ENCODE measurements at regions not wholly inside any gene's neighbourhood (a gene's known extent, or its start where the extent isn't known, plus 50 kb on each side); places are given as distances from the start of the nearest gene placed in this dataset.

DNA sequence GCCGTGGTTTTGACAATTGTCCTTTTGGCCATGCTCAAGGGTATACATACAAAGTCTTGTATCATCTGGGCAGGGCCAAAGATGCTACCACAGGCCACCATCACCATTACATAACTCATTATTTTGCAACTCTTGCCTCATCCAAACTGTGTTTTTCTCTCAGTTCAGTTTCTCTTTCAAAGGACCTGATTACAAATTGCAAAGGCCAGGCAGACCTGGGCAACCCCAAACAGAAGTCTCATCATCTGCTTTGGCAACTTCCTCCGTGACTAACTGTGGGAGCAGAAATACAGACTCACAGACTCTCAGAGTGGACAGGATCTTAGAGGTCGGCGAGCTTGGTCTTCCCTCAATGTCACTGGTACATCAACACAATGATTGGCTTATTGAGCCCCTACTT lies 117.8 kb upstream of the NEDD9 start:
- DNase-seq (no peak), ATAC-seq (peak in 1 of 2 donors; percentile 33)
- intact Hi-C loops (cut with DNase I) = loop anchor here in 1 of 2 donors (10.0 kb wide), 1 partner anchor 125 kb away; no protein-coding TSS in a partner anchor

DNA sequence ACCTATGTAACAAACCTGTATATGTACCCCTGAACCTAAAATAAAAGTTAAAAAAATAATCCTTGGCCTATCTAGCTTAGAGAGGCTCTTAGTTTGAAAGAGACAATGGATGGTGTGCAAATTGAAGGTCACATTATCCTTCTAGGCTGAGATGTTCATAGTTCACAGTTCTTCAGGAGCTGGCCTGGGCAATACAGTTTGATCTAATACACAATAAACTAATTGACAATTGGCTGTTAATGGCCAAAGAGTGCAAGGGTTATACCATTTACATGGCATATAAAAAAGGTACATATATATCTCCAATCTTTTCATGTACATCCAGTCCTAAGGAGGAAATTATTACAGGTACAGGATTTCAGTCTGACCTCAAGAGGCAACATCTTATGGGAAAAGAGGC lies 117.4 kb upstream of the NEDD9 start:
- DNase-seq (no peak), ATAC-seq (no peak)
- intact Hi-C loops (cut with DNase I) = loop anchor here in 1 of 2 donors (10.0 kb wide), 1 partner anchor 125 kb away; no protein-coding TSS in a partner anchor

DNA sequence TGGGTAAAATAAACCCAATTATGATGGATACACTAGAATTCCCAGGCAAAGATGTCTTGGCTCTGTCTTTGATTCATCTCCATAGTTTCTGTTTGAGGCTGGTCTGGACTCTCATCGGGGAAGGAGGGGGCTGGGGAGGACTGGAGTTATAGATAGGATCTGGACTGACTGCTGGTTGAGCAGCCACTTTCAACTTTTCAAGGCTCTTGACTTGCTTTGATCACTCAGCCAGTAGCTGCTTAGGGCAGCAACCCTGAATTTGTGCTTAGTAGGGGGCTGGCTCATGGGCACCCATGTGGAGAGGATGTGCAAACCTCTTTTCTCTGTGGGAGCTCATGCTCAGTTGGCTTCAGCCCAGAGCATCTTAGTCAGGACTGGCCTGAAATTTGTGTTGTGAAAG lies 114.0 kb upstream of the NEDD9 start:
- intact Hi-C loops (cut with DNase I) = no loop called here
- ATAC-seq (no peak), DNase-seq (no peak)

DNA sequence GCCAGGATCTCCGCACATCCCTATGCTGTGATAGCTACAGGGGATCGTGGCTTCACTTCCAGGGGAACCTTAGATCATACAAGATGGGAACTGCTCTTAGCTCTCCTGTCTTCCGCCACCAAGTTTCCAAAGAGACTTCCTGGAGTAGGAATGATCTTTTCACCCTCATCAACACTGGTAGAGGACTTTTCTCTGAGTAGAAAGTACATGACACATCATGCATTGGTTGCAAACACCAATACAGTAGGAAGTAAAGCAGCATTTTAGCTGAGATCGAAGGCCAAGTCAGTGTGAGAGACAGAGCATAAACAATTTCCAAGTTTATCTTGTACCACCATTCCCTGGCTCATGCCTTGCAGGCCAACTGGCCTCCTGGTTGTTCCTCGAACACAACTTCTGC lies 113.1 kb upstream of the NEDD9 start:
- DNase-seq (no peak), ATAC-seq (no peak)
- intact Hi-C loops (cut with DNase I) = no loop called here

DNA sequence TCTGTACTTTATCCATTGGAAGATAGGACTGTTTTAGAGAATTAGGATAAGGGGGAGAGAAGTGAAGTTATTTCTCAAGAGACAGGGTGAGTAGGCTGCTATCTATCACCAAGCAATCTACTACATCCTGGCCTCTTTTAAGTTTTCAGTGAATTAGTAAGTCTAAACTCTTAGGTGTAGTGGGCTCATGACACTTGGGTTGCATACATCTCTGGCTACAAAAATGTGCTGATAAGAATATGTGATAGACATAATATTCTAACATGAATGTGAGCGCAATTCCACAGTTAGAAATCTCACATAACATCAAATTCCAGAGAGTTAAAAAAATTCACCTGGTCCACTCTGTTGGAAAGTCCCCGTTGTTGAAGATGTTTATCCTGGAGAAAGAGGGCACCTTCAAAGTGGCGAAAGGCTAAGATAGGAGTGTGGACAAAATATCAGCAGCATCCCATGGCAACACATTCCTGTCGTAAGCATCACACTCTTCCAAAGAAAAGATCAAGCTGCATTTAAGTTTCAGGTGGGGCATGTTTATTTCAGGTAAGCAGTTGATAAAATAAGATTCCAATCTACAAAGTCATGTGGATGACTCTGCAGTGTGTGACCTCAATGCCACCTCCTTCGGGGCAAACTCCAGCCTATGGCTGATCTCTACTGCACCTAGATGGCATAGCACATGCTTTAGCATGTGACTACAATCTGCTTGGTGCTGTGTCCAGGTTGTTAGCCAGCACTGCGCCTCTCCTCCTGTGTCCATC lies 111.7 kb upstream of the NEDD9 start:
- no peak for DNase-seq
- ATAC-seq = peak in 1 of 2 donors; percentile 63
- intact Hi-C loops (cut with DNase I) = no loop called here

DNA sequence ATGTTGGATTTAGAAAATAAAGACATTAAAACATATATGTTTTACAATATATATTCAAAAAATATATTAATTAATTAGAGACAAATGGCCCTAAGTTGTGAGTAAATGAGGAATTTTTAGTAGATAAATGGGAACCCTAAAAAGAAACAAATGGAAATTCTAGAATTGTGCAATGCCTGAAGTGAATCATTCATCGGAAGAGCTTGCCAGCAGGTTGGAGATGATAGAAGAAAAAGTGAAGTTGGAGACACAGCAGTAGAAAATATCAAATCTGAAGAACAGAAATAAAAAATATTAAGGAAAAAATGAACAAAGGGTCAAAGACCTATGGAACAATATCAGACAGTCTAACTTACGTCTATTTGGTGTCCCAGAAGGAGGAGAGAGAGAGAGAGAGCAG lies 109.4 kb upstream of the NEDD9 start:
- DNase-seq (no peak), ATAC-seq (peak in 1 of 2 donors; percentile 58)
- intact Hi-C loops (cut with DNase I) = no loop called here

DNA sequence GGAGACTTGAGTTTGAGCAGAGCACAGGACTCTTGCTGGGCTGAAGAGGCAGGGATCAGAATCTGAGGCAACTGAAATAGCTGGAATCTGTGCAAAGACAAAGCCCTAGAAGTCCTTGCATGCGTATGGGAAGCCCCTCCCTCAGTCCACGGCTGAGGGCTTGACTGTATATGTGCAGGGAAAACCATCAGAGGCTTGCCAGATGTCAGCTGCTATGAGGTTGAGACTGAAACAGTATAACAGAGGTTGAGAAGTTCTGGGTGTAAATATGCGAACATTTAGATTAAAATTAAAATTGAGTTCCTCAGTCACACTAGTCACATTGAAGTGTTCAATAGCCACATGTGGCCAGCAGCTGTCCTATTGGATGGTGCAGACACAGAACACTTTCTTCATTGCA lies 108.8 kb upstream of the NEDD9 start:
- intact Hi-C loops (cut with DNase I) = no loop called here
- ATAC-seq = no peak
- DNase-seq = no peak

DNA sequence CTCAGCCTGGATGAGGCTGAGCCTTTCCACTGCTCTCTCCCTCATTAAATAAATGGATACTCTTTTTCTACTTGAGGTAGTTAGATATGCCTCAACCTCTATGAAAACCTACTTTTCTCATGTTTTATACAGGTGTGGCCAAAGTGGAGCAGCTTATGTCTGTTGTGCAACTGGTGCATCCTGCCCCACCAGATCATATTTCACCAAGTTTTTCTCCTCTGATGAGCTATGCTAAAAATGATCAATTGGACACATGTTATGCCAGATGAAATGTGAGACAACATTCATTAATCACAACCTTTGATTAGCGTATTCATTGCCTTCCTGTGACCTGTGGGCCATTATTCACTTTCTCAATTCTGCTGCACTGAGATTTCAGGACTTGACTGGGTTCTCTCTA lies 106.9 kb upstream of the NEDD9 start:
- ATAC-seq (no peak), DNase-seq (no peak)
- intact Hi-C loops (cut with DNase I) = no loop called here

DNA sequence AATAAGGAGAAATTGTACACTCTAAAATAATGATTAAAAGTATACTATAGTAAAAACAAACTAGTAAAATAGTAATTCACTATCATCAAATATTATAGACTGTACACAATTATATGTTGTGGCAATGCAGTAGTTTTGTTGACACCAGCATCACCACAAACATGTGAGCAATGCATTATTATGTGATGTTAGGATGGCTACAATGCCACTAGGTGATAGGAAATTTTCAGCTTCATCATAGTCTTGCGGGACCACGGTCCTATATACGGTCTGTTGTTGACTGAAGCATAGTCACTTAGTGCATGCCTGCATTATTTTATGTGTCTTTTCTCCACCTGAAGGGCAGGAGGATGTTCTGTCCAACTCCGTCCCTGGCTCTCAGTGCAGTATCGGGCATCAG lies 104.8 kb upstream of the NEDD9 start:
- intact Hi-C loops (cut with DNase I) = no loop called here

DNA sequence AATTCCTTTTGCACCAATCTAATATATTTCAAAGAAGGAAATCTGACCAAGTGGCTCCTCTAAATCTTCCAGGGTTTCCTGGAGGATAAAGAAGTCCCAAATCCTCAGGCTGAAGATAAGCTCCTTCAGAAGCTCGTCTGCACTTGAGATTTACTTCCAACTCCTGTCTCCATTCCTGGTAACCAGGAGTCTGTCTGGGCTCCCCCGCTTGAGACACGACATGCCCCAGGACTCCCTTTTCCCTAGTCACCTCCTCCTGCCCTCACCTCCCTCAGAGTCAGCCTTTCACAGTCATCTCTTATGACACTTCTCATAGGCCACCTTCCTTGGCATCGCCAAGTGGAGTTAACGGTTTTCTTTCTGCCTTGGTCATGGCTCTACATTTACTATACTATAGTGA lies 103.4 kb upstream of the NEDD9 start:
- ATAC-seq = no peak
- intact Hi-C loops (cut with DNase I) = no loop called here
- DNase-seq = no peak

More for the DNA sequence above, 104.8 kb upstream of the NEDD9 start:
- DNase-seq (no peak), ATAC-seq (no peak)

DNA sequence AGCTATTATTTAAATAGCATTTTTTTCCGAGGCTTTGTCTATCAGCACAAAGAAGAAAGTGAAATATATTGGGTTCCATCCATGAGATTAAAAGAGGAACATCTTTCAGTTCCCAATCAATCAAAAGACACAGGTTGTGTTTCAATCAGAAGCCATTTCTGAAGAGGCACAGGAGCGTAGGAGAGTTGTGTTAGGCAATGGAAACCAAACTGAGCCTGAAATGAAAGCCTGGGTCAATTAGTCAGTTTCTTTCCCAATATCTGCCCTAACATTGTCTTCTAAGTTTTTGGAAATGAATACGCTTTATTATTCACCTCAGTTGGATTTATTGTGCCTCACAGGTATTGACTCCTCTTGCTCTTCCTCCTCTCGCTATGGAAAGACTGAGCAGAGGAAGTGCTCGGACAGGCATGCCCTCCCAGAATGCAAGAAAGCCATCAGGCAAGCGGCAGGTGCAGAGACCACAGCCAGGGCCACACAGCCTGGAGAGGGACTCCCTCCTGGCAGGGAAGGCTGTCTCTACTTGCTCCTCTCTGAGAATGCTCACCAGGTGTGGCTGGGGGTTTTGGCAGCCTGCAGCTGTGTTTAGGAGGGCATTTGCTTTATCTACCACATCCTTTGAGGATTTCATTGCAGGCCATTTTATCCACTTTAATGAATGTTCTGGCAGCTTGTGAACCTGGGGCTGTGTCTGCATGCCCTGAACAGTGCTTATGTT lies 100.8 kb upstream of the NEDD9 start:
- DNase-seq = no peak
- intact Hi-C loops (cut with DNase I) = no loop called here
- ATAC-seq = no peak

DNA sequence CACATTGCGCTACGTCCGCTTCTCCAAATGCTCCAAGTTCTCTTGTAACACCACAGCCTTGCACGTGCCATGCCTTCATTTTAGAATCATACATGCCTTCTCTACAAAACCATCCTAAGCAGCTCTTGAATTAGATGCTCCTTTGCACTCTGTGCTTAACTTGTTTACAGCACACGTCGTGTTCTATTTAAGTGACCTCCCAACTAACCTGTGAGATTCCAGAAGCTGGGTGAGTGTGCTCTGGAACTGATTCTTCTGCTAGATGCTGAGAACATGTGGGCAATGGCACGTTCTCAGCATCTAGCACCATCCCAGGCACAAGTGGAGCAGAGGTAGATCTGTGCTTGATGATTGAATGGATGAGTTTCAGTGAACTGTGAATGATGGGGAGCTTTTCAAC lies 100.0 kb upstream of the NEDD9 start:
- intact Hi-C loops (cut with DNase I) = no loop called here
- ATAC-seq = no peak
- DNase-seq = no peak

DNA sequence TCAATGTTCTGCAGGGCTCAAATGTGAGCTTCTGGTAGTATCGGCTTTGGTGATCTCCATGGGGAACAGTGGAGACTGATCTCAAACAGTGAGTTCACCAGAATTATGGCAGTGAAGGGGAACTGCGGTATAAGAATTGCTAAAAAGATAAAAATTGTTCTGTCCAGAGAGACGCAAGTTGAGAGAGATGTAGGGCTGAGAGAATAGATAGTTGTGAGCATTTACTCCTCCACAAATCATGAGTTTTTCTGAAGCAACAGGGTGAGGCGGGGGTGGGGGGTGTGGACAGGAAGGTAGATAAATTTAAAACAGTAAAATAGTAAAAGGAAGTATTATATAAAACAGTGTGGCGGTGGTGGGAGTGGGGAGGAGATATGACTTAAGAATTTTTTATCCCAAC lies 98.6 kb upstream of the NEDD9 start:
- ATAC-seq = no peak
- intact Hi-C loops (cut with DNase I) = no loop called here
- DNase-seq = no peak

DNA sequence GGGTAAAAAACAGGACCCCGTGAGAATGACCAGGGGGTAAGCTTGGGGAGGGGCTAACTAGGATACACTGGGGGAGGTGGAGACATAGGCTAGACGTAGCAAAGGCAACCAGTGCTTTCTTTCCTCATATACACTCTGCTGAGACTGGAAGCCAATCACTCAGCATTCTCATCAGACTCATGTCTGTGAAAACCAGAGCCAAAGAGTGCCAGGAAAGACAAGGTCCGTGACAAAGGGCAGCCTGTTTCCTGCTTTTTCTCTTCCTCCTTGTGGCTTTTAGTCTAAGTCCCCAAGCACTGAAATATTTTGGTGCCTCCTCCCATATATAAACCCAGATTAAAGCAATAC lies 97.9 kb upstream of the NEDD9 start:
- intact Hi-C loops (cut with DNase I) = no loop called here
- no peak for DNase-seq
- peak; percentile 27 to 61 for ATAC-seq

DNA sequence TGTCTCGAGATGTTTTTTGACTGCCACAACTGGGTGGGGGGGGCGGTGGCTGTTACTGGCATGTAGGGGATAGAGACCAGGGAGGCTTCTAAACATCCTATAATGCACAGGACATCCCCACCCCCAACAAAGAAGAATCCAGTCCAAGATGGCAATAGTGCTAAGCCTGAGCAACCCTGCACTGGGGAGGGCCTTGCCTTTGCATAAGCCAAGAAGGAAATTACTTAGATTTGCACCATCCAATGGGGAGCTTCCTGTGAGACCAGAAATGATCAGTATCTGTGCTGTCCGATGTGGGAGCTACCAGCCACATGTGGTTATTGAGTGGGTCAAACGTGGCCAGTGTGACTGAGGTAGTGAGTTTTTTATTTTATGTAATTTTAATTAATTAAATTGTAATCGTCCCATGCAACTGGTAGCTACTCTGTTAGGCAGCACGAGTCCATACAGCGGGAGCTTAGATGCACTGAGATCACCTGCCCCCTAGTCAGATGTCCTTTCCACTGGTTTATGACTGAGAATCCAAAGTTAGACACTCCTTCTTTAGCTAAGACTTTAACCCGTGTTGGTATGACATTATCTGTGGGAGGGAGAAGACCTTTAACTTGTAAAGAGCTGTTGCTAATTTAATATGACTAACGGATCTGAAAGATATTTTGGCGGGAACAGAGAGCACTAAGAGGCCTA lies 97.4 kb upstream of the NEDD9 start:
- intact Hi-C loops (cut with DNase I) = no loop called here
- no peak for DNase-seq
- no peak for ATAC-seq

DNA sequence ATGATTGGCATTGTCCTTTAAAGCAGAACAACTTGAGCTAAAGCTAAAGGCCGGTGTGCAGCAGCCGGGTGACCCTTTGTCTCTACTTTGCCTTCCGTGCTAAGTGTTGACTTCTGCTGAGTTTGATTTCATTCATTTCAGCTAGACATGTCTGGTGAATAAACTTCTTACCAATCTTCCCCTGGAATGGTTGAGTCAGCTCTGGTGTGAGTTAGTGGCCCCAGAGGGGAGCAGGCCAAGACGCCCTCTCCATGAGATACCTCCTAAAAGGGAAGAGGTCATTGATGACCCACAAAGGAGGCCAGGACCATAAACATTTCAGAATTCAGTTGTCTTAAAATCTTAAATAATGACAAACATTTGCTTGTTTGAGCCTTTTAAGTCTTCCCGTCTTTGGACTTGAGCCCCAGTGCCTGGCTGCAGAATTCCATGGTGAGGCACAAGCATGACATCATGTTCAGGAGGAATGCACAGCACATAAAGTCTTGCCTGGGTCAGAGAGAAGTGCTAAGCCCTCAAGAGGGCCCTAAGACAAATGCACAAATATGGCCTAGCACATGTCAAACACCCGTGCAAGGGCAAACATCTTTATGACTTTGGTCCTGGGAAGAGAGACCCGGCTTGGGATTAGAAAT lies 96.3 kb upstream of the NEDD9 start:
- no peak for DNase-seq
- intact Hi-C loops (cut with DNase I) = no loop called here
- no peak for ATAC-seq

DNA sequence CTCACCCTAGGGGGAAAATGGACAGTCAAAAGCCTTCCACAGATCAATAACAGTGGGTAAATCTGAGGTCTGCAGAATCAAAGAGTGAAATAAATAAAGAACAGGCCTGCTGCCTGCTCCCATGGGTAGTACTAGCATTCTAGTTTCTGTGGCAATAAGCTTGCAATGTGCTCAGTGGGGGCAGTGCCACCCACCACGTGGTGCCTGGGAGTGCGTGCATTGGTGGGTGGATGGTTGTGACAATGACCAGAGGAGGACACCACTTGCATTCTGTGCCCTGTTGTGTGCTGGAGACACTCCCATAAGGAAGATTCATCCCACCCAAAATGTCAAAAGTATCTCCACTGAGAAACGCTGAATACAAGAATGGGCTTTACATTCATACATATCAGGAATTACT lies 95.5 kb upstream of the NEDD9 start:
- DNase-seq (no peak), ATAC-seq (no peak)
- intact Hi-C loops (cut with DNase I) = no loop called here

DNA sequence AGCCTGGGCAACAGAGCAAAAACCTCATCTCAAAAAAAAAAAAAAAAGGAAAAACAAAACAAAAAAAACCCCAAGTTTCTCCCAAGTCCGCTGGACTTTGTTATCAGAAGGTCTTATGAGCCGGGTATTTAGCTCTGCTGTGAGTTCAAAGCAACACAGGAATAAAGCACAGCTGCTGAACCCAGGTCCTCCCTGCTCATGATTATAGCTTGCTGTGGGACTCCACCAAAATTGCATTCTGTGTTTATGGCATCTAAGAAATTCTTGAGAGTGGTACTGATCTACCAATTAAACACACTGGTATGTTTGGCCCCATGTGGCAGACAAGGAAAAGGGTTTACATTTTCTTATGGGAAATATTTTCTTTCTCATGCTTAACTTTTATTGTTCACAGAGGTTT lies 93.6 kb upstream of the NEDD9 start:
- intact Hi-C loops (cut with DNase I) = no loop called here
- ATAC-seq (no peak), DNase-seq (no peak)

DNA sequence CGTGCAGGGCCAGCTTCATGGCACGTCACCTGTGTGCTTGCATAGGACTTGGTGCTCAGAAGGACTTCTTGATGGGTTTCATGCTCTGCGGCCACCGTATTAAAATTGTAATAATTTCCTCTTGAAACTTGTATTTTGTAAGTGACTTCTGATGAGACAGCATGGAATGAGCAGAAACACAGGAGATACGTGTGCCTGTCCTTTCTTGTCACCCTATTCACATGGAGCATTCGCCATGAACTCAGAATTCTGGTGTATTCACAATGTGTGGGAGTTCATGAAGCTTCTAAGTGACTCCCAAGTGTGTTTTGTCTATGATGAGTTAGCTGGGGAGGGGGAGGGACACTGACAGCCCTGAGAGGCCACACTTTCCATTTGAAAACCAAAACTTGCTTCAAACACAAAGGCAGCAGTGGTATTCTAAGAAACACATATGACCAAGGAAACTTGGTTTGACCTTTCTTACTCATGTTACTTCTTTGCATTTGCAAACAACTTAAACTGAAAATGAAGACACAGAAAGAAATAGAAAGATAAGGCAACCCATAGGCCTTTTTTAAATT lies 92.1 kb upstream of the NEDD9 start:
- ATAC-seq (no peak), DNase-seq (no peak)
- intact Hi-C loops (cut with DNase I) = no loop called here

Data from left cardiac atrium (tissue), 4 donors.